LNCaP clone FGC (cell line): ENCODE measurements at regions not wholly inside any gene's neighbourhood (a gene's known extent, or its start where the extent isn't known, plus 50 kb on each side); places are given as distances from the start of the nearest gene placed in this dataset.

Experiments
- DNase-seq: peaks from one replicate; pipeline ENCODE4 v3.0.0-alpha.2; 2011; ENCODE audit warnings: low read depth
- H3K4me3 ChIP-seq: 2 replicates; pipeline ENCODE4 v1.5.1; 2011; ENCODE audit warnings: mild to moderate bottlenecking, low read depth, low read length, control low read depth
- CTCF ChIP-seq: IDR thresholded peaks from 2 replicates; pipeline ENCODE4 v1.5.1; 2012; ENCODE audit warnings: mild to moderate bottlenecking; ENCODE audit not compliant: control insufficient read depth, insufficient read depth; ENCODE audit errors: extremely low read depth

- DNase-seq: no peak
- no peak for TF ChIP-seq CTCF
- no peak overlapping the region for H3K4me3 ChIP-seq
Measured at GRCh38 chr1:13976485-13976884, 276.5 kb downstream of the PRDM2 start.

GRCh38 chr1:13981142-13981541 lies 281.2 kb downstream of the PRDM2 start:
- DNase-seq: no peak
- no peak for TF ChIP-seq CTCF
- H3K4me3 ChIP-seq: no peak overlapping the region

- TF ChIP-seq CTCF: no peak
- no peak for DNase-seq
- no peak overlapping the region for H3K4me3 ChIP-seq
Measured at GRCh38 chr1:13983393-13983792, 283.4 kb downstream of the PRDM2 start.

GRCh38 chr1:13990939-13991338 lies 291.0 kb downstream of the PRDM2 start:
- no peak overlapping the region for H3K4me3 ChIP-seq
- no peak for DNase-seq
- TF ChIP-seq CTCF: no peak

GRCh38 chr1:13992489-13993285 lies 292.7 kb downstream of the PRDM2 start:
- DNase-seq: no peak
- no peak for TF ChIP-seq CTCF
- H3K4me3 ChIP-seq: no peak overlapping the region

- no peak overlapping the region for H3K4me3 ChIP-seq
- no peak for TF ChIP-seq CTCF
- DNase-seq: no peak
Measured at GRCh38 chr1:13994386-13994785, 294.4 kb downstream of the PRDM2 start.

GRCh38 chr1:13996334-13996733 lies 296.3 kb downstream of the PRDM2 start:
- no peak for TF ChIP-seq CTCF
- DNase-seq: no peak

More at GRCh38 chr1:13996334-13996733, 296.3 kb downstream of the PRDM2 start:
- no peak overlapping the region for H3K4me3 ChIP-seq
